ENCODE measurements at regions not wholly inside any gene's neighbourhood (a gene's known extent, or its start where the extent isn't known, plus 50 kb on each side); places are given as distances from the start of the nearest gene placed in this dataset.

DNA sequence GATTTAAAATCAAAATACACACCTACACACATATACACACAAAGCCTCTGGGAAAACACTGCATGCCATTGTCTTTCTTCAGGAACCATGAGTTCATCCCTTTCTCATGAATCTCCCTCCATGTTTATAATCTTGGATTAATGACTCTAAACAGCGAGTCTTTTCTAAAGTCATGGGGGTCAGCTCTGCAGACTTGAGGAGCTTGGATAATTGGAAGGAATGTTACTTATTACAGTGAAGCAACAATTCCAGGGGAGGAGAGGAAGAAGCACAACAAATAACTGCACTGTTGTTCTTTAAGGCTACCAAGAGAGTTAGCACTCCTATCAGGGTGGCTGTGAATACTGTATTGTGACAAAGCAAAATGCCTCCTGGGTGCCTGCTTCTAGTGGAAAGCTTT lies 444.7 kb downstream of the ANXA1 start:
- no peaks in the 10 kb centered on the region for H3K36me3 Mint-ChIP-seq
- no peak overlapping the region for H3K9ac ChIP-seq (ENCODE audit: insufficient read depth, low read length, poor library complexity, severe bottlenecking)
- no peaks in the 10 kb centered on the region for H3K79me2 ChIP-seq (ENCODE audit: insufficient read depth, low read length)
- H3K27me3 Mint-ChIP-seq (ENCODE audit: low read depth in 3 of 3): no peaks in the 10 kb centered on the region
- H3K27ac Mint-ChIP-seq: no peak overlapping the region
- no peak overlapping the region for H3K27ac ChIP-seq (ENCODE audit: low read depth in 1 of 2, low read length in 2 of 2)
- no peaks in the 10 kb centered on the region for H3K27me3 ChIP-seq (ENCODE audit: control insufficient read depth in 2 of 2, insufficient read depth in 2 of 2, low read length in 2 of 2)
- H3K9me3 Mint-ChIP-seq: peaks cover 0 to 3% (median 0%) of the 10 kb centered on the region in 7 donors
- WGBS (ENCODE audit: insufficient coverage): no CpG with 5 or more reads among the region's 1 CpG
- intact Hi-C loops (cut with micrococcal nuclease): no loop called here
- no peaks in the 10 kb centered on the region for H3K4me1 ChIP-seq (ENCODE audit: control insufficient read depth in 1 of 2, insufficient read depth in 2 of 2, low read length in 2 of 2)
- no peak overlapping the region for H2AFZ ChIP-seq (ENCODE audit: insufficient read depth, low read depth, low read length, poor library complexity, severe bottlenecking)
- DNase-seq: no peak
- H3K4me2 ChIP-seq (replicated peaks; ENCODE audit: extremely low read depth, low read length, poor library complexity, severe bottlenecking): no peak overlapping the region
- no peaks in the 10 kb centered on the region for H3K36me3 ChIP-seq (replicated peaks in 1 of 2; ENCODE audit: control insufficient read depth in 1 of 2, insufficient read depth in 2 of 2, low read length in 2 of 2)
- no peaks in the 10 kb centered on the region for H3K9me3 ChIP-seq (replicated peaks in 1 of 2; ENCODE audit: control insufficient read depth in 1 of 2, insufficient read depth in 1 of 2, low read length in 2 of 2)
- H3K4me3 ChIP-seq (replicated peaks in 1 of 3; ENCODE audit: low read depth in 2 of 3, low read length in 3 of 3): no peak overlapping the region
- H3K4me3 Mint-ChIP-seq: no peak overlapping the region
- H3K4me1 Mint-ChIP-seq: no peaks in the 10 kb centered on the region
- H4K20me1 ChIP-seq (ENCODE audit: insufficient read depth, low read length): no peaks in the 10 kb centered on the region
- TF ChIP-seq, protein P1, sequence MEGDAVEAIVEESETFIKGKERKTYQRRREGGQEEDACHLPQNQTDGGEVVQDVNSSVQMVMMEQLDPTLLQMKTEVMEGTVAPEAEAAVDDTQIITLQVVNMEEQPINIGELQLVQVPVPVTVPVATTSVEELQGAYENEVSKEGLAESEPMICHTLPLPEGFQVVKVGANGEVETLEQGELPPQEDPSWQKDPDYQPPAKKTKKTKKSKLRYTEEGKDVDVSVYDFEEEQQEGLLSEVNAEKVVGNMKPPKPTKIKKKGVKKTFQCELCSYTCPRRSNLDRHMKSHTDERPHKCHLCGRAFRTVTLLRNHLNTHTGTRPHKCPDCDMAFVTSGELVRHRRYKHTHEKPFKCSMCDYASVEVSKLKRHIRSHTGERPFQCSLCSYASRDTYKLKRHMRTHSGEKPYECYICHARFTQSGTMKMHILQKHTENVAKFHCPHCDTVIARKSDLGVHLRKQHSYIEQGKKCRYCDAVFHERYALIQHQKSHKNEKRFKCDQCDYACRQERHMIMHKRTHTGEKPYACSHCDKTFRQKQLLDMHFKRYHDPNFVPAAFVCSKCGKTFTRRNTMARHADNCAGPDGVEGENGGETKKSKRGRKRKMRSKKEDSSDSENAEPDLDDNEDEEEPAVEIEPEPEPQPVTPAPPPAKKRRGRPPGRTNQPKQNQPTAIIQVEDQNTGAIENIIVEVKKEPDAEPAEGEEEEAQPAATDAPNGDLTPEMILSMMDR (IDR thresholded peaks at IDR 0.05): no peak

DNA sequence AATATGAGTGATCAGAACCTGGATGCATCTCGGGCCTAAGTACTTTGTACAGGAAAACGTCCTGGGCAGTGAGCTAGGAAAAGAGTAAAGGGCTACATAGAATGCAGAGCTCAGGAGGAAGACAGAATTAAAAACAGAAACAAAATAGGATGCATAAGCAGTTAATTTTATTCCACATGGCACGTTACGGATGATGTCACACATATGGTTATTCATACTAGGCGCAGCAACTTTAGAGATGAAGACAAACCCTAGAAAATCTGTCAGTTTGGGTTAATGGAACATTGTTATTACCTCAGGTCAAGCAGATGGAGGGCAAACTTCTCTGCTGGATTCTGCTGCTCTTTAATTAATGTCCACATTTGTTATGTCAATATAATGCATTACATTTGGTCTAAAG lies 445.4 kb downstream of the ANXA1 start:
- no peaks in the 10 kb centered on the region for H3K36me3 ChIP-seq (replicated peaks in 1 of 2; ENCODE audit: control insufficient read depth in 1 of 2, insufficient read depth in 2 of 2, low read length in 2 of 2)
- 78% methylated on average over 5 of the region's 5 CpGs for WGBS (ENCODE audit: insufficient coverage)
- Mint-ChIP-seq H3K36me3 (no peaks in the 10 kb centered on the region), H3K27me3 (ENCODE audit: low read depth in 3 of 3) (no peaks in the 10 kb centered on the region), H3K4me3 (no peak overlapping the region), H3K4me1 (no peaks in the 10 kb centered on the region), H3K27ac (no peak overlapping the region), H3K9me3 (peaks cover 0 to 2% (median 0%) of the 10 kb centered on the region in 7 donors)
- no peak overlapping the region for H3K4me2 ChIP-seq (replicated peaks; ENCODE audit: extremely low read depth, low read length, poor library complexity, severe bottlenecking)
- H3K4me1 ChIP-seq (ENCODE audit: control insufficient read depth in 1 of 2, insufficient read depth in 2 of 2, low read length in 2 of 2): no peaks in the 10 kb centered on the region
- no peak overlapping the region for H3K9ac ChIP-seq (ENCODE audit: insufficient read depth, low read length, poor library complexity, severe bottlenecking)
- no peaks in the 10 kb centered on the region for H4K20me1 ChIP-seq (ENCODE audit: insufficient read depth, low read length)
- H3K27me3 ChIP-seq (ENCODE audit: control insufficient read depth in 2 of 2, insufficient read depth in 2 of 2, low read length in 2 of 2): no peaks in the 10 kb centered on the region
- H3K9me3 ChIP-seq (replicated peaks in 1 of 2; ENCODE audit: control insufficient read depth in 1 of 2, insufficient read depth in 1 of 2, low read length in 2 of 2): no peaks in the 10 kb centered on the region
- H3K79me2 ChIP-seq (ENCODE audit: insufficient read depth, low read length): no peaks in the 10 kb centered on the region
- no peak overlapping the region for H3K27ac ChIP-seq (ENCODE audit: low read depth in 1 of 2, low read length in 2 of 2)
- intact Hi-C loops (cut with micrococcal nuclease): no loop called here
- TF ChIP-seq, protein P1 (IDR thresholded peaks at IDR 0.05): no peak
- H2AFZ ChIP-seq (ENCODE audit: insufficient read depth, low read depth, low read length, poor library complexity, severe bottlenecking): no peak overlapping the region
- no peak overlapping the region for H3K4me3 ChIP-seq (replicated peaks in 1 of 3; ENCODE audit: low read depth in 2 of 3, low read length in 3 of 3)
- no peak for DNase-seq

Data from CD14-positive monocyte (primary cell).